ENCODE measurements at regions not wholly inside any gene's neighbourhood (a gene's known extent, or its start where the extent isn't known, plus 50 kb on each side); places are given as distances from the start of the nearest gene placed in this dataset.

DNA sequence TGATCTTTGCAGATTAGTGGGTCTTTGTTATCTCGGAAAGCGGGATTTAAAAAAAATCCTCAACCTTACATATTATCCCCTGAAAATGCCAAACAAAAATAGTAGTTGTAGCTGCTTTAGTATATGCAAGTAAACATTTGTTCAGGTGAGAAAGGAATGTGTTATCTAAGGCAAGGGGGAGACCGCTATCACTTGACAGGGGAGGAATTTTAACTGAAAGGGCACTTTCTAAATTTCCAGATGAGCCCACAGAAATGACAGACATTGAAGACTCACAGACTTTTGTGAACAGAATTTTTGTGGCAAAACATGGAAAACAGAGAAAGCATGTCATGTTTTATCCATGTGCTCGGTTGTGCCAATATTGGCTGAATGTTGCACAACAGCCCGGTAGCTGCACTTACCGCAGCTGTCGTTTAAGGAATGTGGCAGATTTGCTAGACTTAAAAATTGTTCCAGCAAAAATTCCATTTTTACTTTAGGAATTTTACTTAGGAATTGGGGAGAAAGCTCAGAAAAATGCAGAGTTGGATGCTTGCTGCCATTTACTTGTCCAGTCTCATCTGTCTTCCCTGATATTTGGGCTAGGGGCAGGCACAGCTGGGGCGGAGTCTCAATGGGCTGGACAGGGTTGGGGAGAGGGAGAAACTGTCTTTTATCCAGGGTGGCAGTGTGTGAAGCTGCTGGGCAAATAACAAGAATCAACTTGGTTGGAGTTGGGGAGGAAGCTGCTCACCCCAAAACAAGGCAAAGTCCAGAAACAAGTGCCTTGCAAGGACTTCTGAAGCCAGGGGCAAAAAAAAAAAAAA is 94.6 kb upstream of the RPS6KA3 start:
- TF ChIP-seq, protein P1, sequence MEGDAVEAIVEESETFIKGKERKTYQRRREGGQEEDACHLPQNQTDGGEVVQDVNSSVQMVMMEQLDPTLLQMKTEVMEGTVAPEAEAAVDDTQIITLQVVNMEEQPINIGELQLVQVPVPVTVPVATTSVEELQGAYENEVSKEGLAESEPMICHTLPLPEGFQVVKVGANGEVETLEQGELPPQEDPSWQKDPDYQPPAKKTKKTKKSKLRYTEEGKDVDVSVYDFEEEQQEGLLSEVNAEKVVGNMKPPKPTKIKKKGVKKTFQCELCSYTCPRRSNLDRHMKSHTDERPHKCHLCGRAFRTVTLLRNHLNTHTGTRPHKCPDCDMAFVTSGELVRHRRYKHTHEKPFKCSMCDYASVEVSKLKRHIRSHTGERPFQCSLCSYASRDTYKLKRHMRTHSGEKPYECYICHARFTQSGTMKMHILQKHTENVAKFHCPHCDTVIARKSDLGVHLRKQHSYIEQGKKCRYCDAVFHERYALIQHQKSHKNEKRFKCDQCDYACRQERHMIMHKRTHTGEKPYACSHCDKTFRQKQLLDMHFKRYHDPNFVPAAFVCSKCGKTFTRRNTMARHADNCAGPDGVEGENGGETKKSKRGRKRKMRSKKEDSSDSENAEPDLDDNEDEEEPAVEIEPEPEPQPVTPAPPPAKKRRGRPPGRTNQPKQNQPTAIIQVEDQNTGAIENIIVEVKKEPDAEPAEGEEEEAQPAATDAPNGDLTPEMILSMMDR (IDR thresholded peaks at IDR 0.05; ENCODE audit: insufficient read depth, low read length, poor library complexity, severe bottlenecking) = no peak
- Histone ChIP-seq H3K27me3 (ENCODE audit: control insufficient read depth, insufficient read depth, low read length) (no peaks in the 10 kb centered on the region), H3K4me3 (ENCODE audit: low read depth, low read length) (no peak overlapping the region), H3K36me3 (ENCODE audit: control insufficient read depth, insufficient read depth, low read length) (no peaks in the 10 kb centered on the region)
- DNase-seq (ENCODE audit: low read depth) = no peak

DNA sequence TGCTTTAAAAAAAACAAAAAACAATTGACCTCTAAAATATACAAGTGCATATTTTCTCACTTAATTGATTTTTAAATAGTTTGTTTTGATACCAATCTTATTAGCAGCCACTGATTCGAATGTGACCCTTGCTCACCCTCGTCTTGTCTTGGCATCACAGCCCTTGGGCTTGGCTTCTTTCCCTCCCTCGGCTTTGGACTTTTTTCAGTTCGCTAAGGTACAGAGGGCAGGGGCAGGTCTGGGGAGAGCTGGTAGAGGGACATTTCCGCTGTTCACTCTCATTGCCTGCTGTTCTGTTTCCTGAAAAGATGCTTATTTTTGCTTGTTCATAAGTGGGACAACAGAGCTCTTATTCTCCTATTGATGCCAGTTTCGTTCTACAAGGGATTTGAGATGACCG is 88.5 kb upstream of the RPS6KA3 start:
- Histone ChIP-seq H3K27me3 (ENCODE audit: control insufficient read depth, insufficient read depth, low read length) (no peaks in the 10 kb centered on the region), H3K36me3 (ENCODE audit: control insufficient read depth, insufficient read depth, low read length) (no peaks in the 10 kb centered on the region), H3K4me3 (ENCODE audit: low read depth, low read length) (no peak overlapping the region)
- TF ChIP-seq, protein P1 (IDR thresholded peaks at IDR 0.05; ENCODE audit: insufficient read depth, low read length, poor library complexity, severe bottlenecking) = no peak
- DNase-seq (ENCODE audit: low read depth) = no peak

DNA sequence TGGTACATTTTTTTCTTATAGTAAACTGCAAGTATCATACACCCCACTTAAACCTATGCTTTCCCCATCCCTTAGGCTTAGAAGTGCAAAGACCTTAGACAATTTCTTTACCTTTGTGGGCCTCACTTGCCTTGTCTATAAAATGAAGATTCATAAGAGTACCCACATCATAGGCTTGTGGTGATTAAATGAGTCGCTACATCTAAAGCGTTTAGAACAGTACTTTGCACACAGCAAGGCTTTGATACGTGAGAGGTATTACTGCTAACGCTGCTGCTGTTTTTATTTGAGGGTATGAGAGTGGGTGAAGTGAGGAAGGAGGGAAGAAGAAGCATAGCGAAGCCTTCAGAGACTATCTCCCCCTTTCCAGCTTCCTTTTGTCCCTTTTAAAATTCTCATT is 87.8 kb upstream of the RPS6KA3 start:
- TF ChIP-seq, protein P1 (IDR thresholded peaks at IDR 0.05; ENCODE audit: insufficient read depth, low read length, poor library complexity, severe bottlenecking) = no peak

DNA sequence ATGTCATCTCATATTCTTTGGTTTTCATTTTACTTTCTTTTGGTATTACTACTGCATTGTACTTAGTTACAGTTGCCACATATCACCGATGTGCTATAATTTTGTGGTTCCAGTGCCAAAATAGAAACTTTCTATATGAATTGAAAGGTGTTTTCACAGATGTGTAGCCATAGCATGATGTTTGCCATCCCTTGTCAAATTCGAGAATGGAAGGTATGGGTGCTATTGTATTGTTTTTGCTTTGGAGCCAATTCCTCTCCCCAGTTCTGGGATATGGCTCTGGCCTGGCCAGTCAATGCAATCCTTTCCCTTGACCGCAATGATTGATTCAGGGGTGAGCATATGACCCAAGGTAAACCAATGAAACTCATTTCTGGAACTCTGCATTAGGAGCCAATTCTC is 86.2 kb upstream of the RPS6KA3 start:
- no peaks in the 10 kb centered on the region for H3K27me3 ChIP-seq (ENCODE audit: control insufficient read depth, insufficient read depth, low read length)
- no peaks in the 10 kb centered on the region for H3K36me3 ChIP-seq (ENCODE audit: control insufficient read depth, insufficient read depth, low read length)
- TF ChIP-seq, protein P1 (IDR thresholded peaks at IDR 0.05; ENCODE audit: insufficient read depth, low read length, poor library complexity, severe bottlenecking) = no peak
- no peak for DNase-seq (ENCODE audit: low read depth)
- H3K4me3 ChIP-seq (ENCODE audit: low read depth, low read length) = no peak overlapping the region

More for the DNA sequence above, 87.8 kb upstream of the RPS6KA3 start:
- H3K36me3 ChIP-seq (ENCODE audit: control insufficient read depth, insufficient read depth, low read length) = no peaks in the 10 kb centered on the region
- no peak for DNase-seq (ENCODE audit: low read depth)
- no peak overlapping the region for H3K4me3 ChIP-seq (ENCODE audit: low read depth, low read length)
- H3K27me3 ChIP-seq (ENCODE audit: control insufficient read depth, insufficient read depth, low read length) = no peaks in the 10 kb centered on the region

DNA sequence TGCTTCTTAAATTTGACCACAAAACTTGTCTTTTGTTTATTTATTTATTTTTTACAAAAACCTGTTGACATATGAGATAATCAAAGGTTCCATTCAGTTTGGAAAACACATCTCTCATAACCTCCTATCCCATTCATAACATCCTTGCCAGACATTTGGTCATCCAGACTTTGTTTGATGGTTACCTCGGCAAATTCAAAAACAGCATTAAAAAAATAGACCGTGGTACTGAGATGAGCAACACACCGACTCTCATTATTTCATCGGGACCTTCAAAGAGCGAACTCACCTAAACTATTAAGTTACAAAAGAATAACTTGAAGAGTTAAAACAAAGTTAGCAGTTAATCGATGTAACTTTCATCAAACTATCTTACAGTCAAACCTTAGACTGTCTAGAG is 85.8 kb upstream of the RPS6KA3 start:
- no peaks in the 10 kb centered on the region for H3K36me3 ChIP-seq (ENCODE audit: control insufficient read depth, insufficient read depth, low read length)
- no peaks in the 10 kb centered on the region for H3K27me3 ChIP-seq (ENCODE audit: control insufficient read depth, insufficient read depth, low read length)
- DNase-seq (ENCODE audit: low read depth) = no peak
- H3K4me3 ChIP-seq (ENCODE audit: low read depth, low read length) = no peak overlapping the region
- TF ChIP-seq, protein P1 (IDR thresholded peaks at IDR 0.05; ENCODE audit: insufficient read depth, low read length, poor library complexity, severe bottlenecking) = no peak

DNA sequence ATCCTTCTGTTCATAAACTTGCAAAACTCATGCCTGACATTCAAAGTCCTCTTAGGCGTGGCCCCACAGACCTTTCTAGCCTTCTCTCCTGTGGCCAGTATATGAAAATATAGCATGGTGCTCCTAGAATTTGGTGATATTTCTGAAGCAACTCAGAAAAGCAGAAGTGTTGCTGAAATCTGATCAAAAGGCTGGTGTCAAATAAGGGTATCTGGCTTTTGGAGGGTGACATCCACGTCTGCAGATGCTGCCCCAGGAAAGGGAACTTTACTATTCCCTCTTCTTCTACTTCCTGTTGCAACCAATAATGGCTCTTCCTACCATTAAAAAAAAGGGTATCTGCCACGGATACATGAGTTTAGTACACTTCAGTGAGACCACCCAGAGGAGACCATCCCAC is 83.9 kb upstream of the RPS6KA3 start:
- no peak for DNase-seq (ENCODE audit: low read depth)
- Histone ChIP-seq H3K36me3 (ENCODE audit: control insufficient read depth, insufficient read depth, low read length) (no peaks in the 10 kb centered on the region), H3K27me3 (ENCODE audit: control insufficient read depth, insufficient read depth, low read length) (no peaks in the 10 kb centered on the region), H3K4me3 (ENCODE audit: low read depth, low read length) (no peak overlapping the region)
- TF ChIP-seq, protein P1 (IDR thresholded peaks at IDR 0.05; ENCODE audit: insufficient read depth, low read length, poor library complexity, severe bottlenecking) = no peak

All from kidney epithelial cell (primary cell).